Stimulated activated naive B cell treated with anti-CD40 and anti-IgM and Interleukin-4, amounts not matched to agents 10 μg/mL and 1 μg/mL and 100 μg/mL, for 72 hours (primary cell): ENCODE measurements at regions not wholly inside any gene's neighbourhood (a gene's known extent, or its start where the extent isn't known, plus 50 kb on each side); places are given as distances from the start of the nearest gene placed in this dataset.
A peak's percentile ranks its signal among the peaks of the same experiment; 100 is the strongest.

Experiments
- ATAC-seq, 2 donors: fragments of 150-1000 bp; cut with Tn5 transposase; replicated peaks; 2 replicates each; pipeline ENCODE4 v1.10.0; 2021; ENCODE audit warnings: moderate library complexity in 1 of 2
- DNase-seq: peaks from one replicate; pipeline ENCODE4 v3.0.0; 2021
- H3K27ac Mint-ChIP-seq: one replicate; pipeline ENCODE4 v1.8.0; 2022; ENCODE audit warnings: mild to moderate bottlenecking, mixed read lengths
- H3K27me3 Mint-ChIP-seq, 2 donors: one replicate each; pipeline ENCODE4 v1.8.0; 2022; ENCODE audit warnings: mixed read lengths in 2 of 2
- H3K36me3 Mint-ChIP-seq, 2 donors: one replicate each; pipeline ENCODE4 v1.8.0; 2022; ENCODE audit warnings: mixed read lengths in 2 of 2, mild to moderate bottlenecking in 1 of 2
- H3K4me1 Mint-ChIP-seq, 2 donors: one replicate each; pipeline ENCODE4 v1.8.0; 2022; ENCODE audit warnings: mixed read lengths in 2 of 2, mild to moderate bottlenecking in 1 of 2
- H3K4me3 Mint-ChIP-seq, 2 donors: one replicate each; pipeline ENCODE4 v1.8.0; 2022; ENCODE audit warnings: mild to moderate bottlenecking in 2 of 2, mixed read lengths in 2 of 2, moderate library complexity in 1 of 2
- H3K9me3 Mint-ChIP-seq, 2 donors: one replicate each; pipeline ENCODE4 v1.8.0; 2022; ENCODE audit warnings: mixed read lengths in 2 of 2, mild to moderate bottlenecking in 1 of 2

- Mint-ChIP-seq H3K4me3 (no peak overlapping the region), H3K4me1 (peaks cover 25 to 40% of the 10 kb centered on the region in 2 donors), H3K9me3 (peaks cover 0 to 2% of the 10 kb centered on the region in 2 donors), H3K27me3 (no peaks in the 10 kb centered on the region), H3K36me3 (peaks cover 2 to 18% of the 10 kb centered on the region in 2 donors), H3K27ac (no peak overlapping the region)
- peak; percentile 37 for DNase-seq
- ATAC-seq = peak; percentile 78 to 82
Measured at GRCh38 chr6:14428269-14428668, 310.7 kb downstream of the CD83 start.

- Mint-ChIP-seq H3K36me3 (peaks cover 0 to 25% of the 10 kb centered on the region in 2 donors), H3K4me1 (peaks cover 16 to 30% of the 10 kb centered on the region in 2 donors)
- ATAC-seq = no peak
Measured at GRCh38 chr6:14429396-14429795, 311.8 kb downstream of the CD83 start.

GRCh38 chr6:14430218-14430617 is 312.6 kb downstream of the CD83 start:
- H3K9me3 Mint-ChIP-seq = no peaks in the 10 kb centered on the region
- peaks cover 0 to 29% of the 10 kb centered on the region in 2 donors for H3K36me3 Mint-ChIP-seq
- no peak overlapping the region for H3K27ac Mint-ChIP-seq
- DNase-seq (no peak), ATAC-seq (no peak)
- H3K27me3 Mint-ChIP-seq = no peaks in the 10 kb centered on the region
- H3K4me3 Mint-ChIP-seq = no peak overlapping the region
- H3K4me1 Mint-ChIP-seq = peaks cover 10 to 22% of the 10 kb centered on the region in 2 donors

More at GRCh38 chr6:14429396-14429795, 311.8 kb downstream of the CD83 start:
- Mint-ChIP-seq H3K9me3 (no peaks in the 10 kb centered on the region), H3K4me3 (no peak overlapping the region), H3K27me3 (no peaks in the 10 kb centered on the region), H3K27ac (peak overlapping the region; percentile 44)
- no peak for DNase-seq

GRCh38 chr6:14431385-14432330 is 314.1 kb downstream of the CD83 start:
- no peak for DNase-seq
- Mint-ChIP-seq H3K27me3 (no peaks in the 10 kb centered on the region), H3K9me3 (no peaks in the 10 kb centered on the region), H3K4me3 (no peak overlapping the region), H3K27ac (no peak overlapping the region), H3K4me1 (peaks cover 8 to 21% of the 10 kb centered on the region in 2 donors), H3K36me3 (peaks cover 0 to 31% of the 10 kb centered on the region in 2 donors)
- no peak for ATAC-seq

GRCh38 chr6:14434916-14435690 is 317.5 kb downstream of the CD83 start:
- Mint-ChIP-seq H3K36me3 (peaks cover 11 to 42% of the 10 kb centered on the region in 2 donors), H3K9me3 (no peaks in the 10 kb centered on the region), H3K4me1 (peaks cover 6 to 15% of the 10 kb centered on the region in 2 donors), H3K4me3 (no peak overlapping the region), H3K27ac (no peak overlapping the region), H3K27me3 (no peaks in the 10 kb centered on the region)
- ATAC-seq (no peak), DNase-seq (no peak)

- Mint-ChIP-seq H3K27me3 (no peaks in the 10 kb centered on the region), H3K36me3 (peaks cover 17 to 42% of the 10 kb centered on the region in 2 donors), H3K9me3 (no peaks in the 10 kb centered on the region), H3K4me3 (no peak overlapping the region), H3K27ac (no peak overlapping the region), H3K4me1 (peaks cover 3 to 10% of the 10 kb centered on the region in 2 donors)
- DNase-seq = no peak
- ATAC-seq = no peak
Measured at GRCh38 chr6:14436592-14437132, 319.1 kb downstream of the CD83 start.

GRCh38 chr6:14439419-14439818 is 321.8 kb downstream of the CD83 start:
- no peaks in the 10 kb centered on the region for H3K9me3 Mint-ChIP-seq
- H3K27me3 Mint-ChIP-seq = no peaks in the 10 kb centered on the region
- no peak overlapping the region for H3K4me3 Mint-ChIP-seq
- DNase-seq (no peak), ATAC-seq (no peak)
- peaks cover 24 to 28% of the 10 kb centered on the region in 2 donors for H3K36me3 Mint-ChIP-seq
- peaks cover 18 to 28% of the 10 kb centered on the region in 2 donors for H3K4me1 Mint-ChIP-seq
- no peak overlapping the region for H3K27ac Mint-ChIP-seq

- peaks cover 22 to 38% of the 10 kb centered on the region in 2 donors for H3K4me1 Mint-ChIP-seq
- no peak for ATAC-seq
- H3K4me3 Mint-ChIP-seq = no peak overlapping the region
- DNase-seq = no peak
- H3K27me3 Mint-ChIP-seq = no peaks in the 10 kb centered on the region
- peaks cover 25 to 29% of the 10 kb centered on the region in 2 donors for H3K36me3 Mint-ChIP-seq
- no peak overlapping the region for H3K27ac Mint-ChIP-seq
- H3K9me3 Mint-ChIP-seq = no peaks in the 10 kb centered on the region
Measured at GRCh38 chr6:14440215-14440910, 322.8 kb downstream of the CD83 start.

GRCh38 chr6:14440940-14441781 is 323.6 kb downstream of the CD83 start:
- Mint-ChIP-seq H3K4me1 (peaks cover 23 to 40% of the 10 kb centered on the region in 2 donors), H3K36me3 (peaks cover 28 to 33% of the 10 kb centered on the region in 2 donors), H3K9me3 (no peaks in the 10 kb centered on the region), H3K4me3 (no peak overlapping the region), H3K27ac (no peak overlapping the region), H3K27me3 (no peaks in the 10 kb centered on the region)
- ATAC-seq (no peak), DNase-seq (no peak)

GRCh38 chr6:14442242-14442641 is 324.7 kb downstream of the CD83 start:
- Mint-ChIP-seq H3K27me3 (no peaks in the 10 kb centered on the region), H3K4me3 (no peak overlapping the region), H3K27ac (no peak overlapping the region), H3K36me3 (peaks cover 34 to 37% of the 10 kb centered on the region in 2 donors), H3K4me1 (peaks cover 24 to 40% of the 10 kb centered on the region in 2 donors), H3K9me3 (no peaks in the 10 kb centered on the region)
- DNase-seq (no peak), ATAC-seq (peak; percentile 74 to 76)

- H3K27me3 Mint-ChIP-seq = no peaks in the 10 kb centered on the region
- ATAC-seq (no peak), DNase-seq (no peak)
- no peak overlapping the region for H3K4me3 Mint-ChIP-seq
- peaks cover 7% of the 10 kb centered on the region in 2 donors for H3K9me3 Mint-ChIP-seq
- no peak overlapping the region for H3K27ac Mint-ChIP-seq
- peaks cover 35 to 40% of the 10 kb centered on the region in 2 donors for H3K36me3 Mint-ChIP-seq
- H3K4me1 Mint-ChIP-seq = peaks cover 24 to 40% of the 10 kb centered on the region in 2 donors
Measured at GRCh38 chr6:14443629-14444268, 326.2 kb downstream of the CD83 start.

GRCh38 chr6:14444295-14444972 is 326.9 kb downstream of the CD83 start:
- DNase-seq (no peak), ATAC-seq (no peak)
- Mint-ChIP-seq H3K36me3 (peaks cover 38 to 40% of the 10 kb centered on the region in 2 donors), H3K27me3 (no peaks in the 10 kb centered on the region), H3K27ac (no peak overlapping the region), H3K9me3 (peaks cover 7 to 8% of the 10 kb centered on the region in 2 donors), H3K4me1 (peaks cover 21 to 34% of the 10 kb centered on the region in 2 donors), H3K4me3 (no peak overlapping the region)
